ENCODE measurements at regions not wholly inside any gene's neighbourhood (a gene's known extent, or its start where the extent isn't known, plus 50 kb on each side); places are given as distances from the start of the nearest gene placed in this dataset.

DNA sequence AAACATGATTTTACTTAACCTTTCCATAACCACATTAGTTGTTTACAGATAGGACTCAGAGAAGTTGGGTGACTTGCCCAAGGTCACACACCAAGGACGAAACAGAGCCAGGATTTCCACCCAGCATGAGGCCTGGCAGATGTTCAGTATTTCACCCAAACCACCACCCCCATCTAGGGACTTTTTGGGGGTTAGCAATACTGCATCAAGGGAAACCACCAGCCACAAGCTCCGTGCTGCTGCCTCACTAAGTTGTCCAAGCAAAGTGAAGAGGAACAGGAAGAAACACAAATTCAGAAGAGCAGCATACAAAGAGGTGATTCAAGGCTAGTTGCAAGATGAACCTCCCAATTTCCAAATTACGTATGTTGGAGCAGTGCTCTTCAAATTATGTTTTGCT is 219.6 kb upstream of the RORB start:
- DNase-seq: no peak

GRCh38 chr9:74281674-74282073 is 215.5 kb upstream of the RORB start:
- no peak for DNase-seq

- DNase-seq: no peak
These were observed 214.4 kb upstream of the RORB start for GRCh38 chr9:74282526-74283253.

- DNase-seq: no peak
These were observed 212.3 kb upstream of the RORB start for GRCh38 chr9:74284581-74285450.

DNA sequence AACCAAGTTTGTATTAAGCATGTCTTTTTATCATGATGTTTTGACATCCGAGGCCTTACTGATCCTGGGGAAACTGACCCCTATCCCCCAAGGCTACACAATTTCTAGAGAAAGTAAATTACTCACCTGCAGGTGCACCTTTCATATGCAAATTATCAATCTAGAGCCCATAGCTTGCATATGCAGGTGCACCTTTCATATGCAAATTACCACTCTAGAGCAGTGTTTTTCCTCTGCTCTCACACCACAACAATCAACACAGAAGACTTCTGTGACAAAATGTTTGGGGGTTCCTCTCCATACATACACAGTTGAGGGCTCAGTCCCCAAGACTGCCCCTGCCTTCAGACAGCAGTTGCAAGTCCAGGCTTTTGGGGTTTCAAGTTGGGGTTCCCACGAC is 203.7 kb upstream of the RORB start:
- DNase-seq: no peak

- no peak for DNase-seq
These were observed 193.2 kb upstream of the RORB start for GRCh38 chr9:74303945-74304344.

GRCh38 chr9:74304598-74304997 is 192.5 kb upstream of the RORB start:
- no peak for DNase-seq

DNA sequence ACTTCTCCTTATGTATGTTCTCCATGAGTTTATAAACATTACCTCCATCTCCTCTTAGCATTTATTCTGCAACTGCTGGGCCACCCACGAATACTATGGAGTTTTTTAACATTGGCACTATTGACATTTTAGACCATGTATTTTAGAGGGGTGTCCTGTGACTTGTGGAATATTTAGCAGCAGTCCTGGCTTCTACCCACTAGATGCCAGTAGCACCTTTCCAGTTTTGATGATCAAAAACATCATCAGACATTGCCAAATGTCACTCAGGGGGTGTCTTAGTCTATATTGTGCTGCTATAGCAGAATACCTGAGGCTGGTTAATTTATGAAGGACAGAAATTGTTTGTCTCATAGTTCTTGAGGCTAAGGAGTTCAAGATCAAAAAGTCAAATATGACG is 187.5 kb upstream of the RORB start:
- DNase-seq: no peak

- DNase-seq: no peak
These were observed 179.9 kb upstream of the RORB start for GRCh38 chr9:74317235-74317634.

DNA sequence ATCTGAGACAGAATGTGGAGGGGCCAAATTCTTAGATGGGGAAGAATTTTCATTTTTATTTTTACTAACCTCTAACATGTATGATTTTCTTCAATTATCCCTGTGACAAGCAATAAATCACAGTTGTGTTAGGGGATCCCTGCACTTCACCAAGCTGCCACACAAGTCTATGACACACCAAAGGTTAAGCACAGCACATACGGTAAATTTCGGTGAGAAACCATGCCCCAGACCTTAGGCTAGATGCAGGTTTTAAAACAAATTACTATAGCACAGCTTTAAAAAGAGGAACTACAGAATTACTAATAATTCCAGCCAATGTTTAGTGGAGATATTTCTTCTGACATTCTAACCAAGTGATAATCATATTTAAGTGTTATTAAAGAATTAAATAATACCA is 175.7 kb upstream of the RORB start:
- DNase-seq: no peak

- DNase-seq: no peak
These were observed 174.3 kb upstream of the RORB start for GRCh38 chr9:74322661-74323314.

DNA sequence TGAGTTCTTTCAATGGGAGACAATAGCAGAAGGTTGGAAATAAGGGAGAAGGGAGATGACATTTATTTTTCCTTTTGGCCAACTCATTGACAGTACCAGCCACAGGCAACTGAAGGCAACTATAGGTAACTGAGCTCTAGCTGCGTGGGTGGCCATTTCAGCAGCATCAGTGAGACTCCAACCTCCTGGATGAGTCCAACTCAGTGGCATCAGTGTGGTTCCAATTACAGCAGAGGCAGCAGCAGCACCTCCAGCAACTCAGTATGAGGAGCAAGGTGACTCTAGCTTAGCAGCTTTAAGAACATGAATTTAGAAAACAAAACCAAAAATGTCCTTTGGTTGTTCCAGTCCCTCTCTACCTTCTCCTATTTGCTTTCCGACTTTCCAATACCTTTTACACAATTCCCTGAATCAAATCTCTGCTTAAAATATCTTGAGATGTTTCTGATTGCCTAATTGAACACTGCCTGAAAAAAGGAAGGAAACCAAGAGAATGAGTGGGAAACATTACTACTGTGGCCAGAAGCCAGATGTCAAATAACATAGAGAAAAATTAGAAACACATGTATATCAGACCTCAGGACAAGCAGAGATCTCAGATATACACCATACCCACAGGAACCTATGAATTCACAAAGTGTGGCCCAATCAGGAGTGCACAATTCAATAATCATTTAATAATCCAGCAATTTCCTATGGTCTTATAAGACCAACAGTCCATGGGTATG is 166.5 kb upstream of the RORB start:
- DNase-seq: no peak

GRCh38 chr9:74331607-74332006 is 165.5 kb upstream of the RORB start:
- DNase-seq: no peak

DNA sequence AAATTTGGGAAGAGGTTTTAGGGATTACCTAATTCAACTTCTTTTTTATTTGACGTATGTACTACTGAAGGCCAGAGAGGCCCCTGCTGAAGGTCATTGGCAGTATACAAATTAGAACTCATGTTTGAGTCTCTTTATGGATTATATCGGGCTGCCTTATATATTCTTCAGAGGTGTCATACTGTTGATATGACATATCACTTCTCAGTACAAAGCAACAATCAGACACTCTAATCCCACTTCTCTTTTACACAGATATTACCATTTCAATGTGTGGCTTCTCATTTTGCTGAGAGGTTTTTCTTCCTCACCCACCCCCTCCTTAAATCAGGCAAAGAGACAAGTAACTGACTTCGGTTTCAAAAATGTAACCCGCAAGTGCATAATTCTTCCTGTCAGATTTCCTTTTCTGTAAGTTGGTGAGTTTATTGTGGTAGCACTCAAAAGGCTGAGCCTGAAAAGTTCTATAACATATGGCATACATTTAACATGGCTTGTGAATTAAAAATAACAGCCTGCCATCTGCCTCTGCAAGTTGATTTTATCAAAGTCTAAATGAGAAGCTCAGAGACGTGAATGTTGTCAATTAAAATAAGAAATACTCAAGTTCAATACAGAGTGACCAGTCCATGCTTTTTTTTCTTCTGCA is 163.6 kb upstream of the RORB start:
- no peak for DNase-seq

GRCh38 chr9:74334271-74334670 is 162.9 kb upstream of the RORB start:
- DNase-seq: no peak

DNA sequence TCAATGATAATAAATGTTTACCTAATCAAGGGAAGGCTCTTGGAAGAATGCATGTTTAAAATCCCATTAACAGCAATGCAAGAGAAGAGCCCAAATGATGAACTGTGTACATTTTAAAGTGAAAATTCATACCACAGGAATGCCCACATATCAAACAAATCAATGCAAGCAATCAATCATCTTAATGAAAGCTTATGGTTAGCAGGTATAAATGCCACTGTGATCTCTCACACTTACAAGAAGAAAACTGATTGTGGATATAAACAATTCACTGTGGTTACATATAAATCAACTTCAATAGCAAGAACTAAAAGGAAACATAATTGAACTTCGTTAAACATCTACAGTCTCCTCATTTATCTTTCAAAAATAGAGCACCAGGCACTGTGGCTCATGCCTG is 161.0 kb upstream of the RORB start:
- no peak for DNase-seq

DNA sequence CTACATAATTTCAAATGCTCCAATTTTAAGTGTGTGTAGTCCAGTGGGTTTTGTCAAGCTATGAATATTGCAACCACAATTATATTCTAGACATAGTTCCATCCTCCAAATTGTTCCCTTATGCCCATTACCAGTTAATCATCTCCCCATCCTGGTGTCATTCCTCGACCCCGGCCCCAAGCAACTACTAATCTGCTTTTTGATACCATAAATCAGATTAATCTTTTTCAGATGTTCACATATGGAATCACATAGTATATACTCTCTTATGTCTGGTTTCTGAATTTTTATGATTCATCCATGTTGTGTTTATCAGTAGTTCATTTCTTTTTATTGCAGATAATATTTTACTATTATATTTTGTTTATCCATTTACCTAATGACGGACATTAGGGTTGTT is 148.4 kb upstream of the RORB start:
- DNase-seq: no peak

DNA sequence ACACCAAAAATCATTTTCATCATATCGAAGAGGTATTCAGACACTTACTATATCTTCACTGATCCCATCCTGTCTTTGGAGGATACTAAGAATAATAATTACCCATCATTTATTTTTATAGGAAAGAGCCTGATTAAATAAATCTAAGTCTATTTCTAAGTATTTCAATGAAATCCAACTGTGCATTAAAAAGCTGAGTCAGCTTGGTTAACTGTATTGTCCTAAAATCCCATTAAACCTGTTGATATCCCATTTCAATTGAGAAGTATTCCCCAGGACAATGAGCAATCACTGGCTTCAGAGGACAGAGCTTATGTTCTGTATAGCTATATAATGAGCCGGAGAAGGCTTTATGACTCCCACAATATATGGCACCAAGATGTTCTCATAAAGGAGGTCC is 142.0 kb upstream of the RORB start:
- DNase-seq: no peak

DNA sequence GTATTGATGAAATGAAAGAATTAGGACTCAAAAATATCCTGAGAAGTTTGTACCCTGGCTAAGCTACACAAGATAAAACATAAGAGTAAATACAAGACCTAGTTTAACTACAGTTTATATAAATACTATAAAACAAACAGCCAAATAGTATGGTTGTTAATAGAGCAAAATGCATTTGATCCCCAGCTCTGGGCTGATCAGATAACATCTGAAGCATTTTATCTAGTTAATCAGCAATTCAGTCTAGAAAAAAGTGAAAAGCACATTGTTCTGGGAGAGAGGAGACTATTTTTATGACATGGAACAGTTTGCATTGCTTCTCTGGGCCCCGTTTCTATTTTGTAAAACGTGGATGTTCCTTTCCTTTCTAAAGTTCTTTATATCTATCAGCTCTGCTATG is 139.6 kb upstream of the RORB start:
- DNase-seq: no peak

DNA sequence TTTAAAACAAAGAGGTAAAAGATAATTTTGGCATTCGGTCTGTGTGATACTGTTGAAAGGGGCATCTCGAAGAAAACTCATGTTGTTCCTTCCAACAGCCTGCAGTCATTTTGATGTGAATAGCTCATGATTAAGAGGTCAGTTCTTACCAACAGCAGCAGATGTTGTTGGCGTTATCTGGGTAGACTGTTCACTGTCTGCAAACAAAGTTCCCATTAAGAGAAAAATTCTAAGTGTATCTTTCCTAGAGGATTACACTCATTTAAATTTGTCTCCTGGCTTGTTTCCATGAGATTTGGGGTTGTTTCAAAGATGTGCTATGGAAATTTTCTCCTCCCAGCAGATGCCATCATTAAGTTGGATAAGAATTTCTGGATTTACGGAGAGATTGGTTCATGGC is 138.2 kb upstream of the RORB start:
- DNase-seq: no peak

GRCh38 chr9:74361508-74361907 is 135.6 kb upstream of the RORB start:
- no peak for DNase-seq

DNA sequence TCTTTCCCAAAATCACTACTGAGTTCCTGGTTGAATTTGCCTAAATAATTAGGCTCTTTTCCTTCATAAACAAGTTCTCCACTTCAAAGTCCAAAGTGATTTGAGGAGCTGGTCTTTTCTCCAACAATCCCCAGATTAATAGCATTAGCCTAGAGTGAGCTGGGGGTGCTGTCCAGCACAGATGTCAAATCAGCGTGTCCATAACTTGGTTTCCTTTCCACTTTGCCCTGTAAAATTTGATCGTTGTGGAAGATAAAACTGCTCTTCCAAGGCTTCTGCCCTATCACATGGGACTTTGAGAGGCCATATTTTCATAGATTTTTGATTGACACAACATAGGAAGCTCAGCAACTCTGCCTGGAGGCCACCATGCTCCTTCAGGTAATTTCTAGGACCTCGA is 134.7 kb upstream of the RORB start:
- no peak for DNase-seq

DNA sequence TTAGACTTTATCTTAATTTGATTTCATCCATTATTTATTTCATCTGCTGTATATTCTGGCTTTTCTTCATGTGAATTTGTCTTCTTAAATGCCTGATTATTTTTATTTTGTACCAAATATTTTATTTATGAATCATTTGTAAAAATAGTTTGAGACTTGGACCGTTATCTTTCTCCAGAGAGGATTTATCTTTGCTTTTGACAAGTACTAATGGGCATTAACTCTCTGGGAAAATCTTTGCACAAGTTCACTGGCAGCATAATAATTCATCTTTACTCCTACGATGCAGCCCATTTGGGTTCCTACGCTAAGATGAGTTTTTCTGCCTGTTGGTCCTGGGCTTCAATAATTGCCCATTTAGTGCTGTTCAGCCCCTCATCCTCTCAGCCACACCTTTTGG is 131.0 kb upstream of the RORB start:
- no peak for DNase-seq
